H1 (cell line): ENCODE measurements at regions not wholly inside any gene's neighbourhood (a gene's known extent, or its start where the extent isn't known, plus 50 kb on each side); places are given as distances from the start of the nearest gene placed in this dataset.

ENCODE experiments used
- CTCF ChIA-PET: fragments of 300-600 bp; sonication (Branson Sonifier 250); formaldehyde crosslinking; loops from one replicate; lab custom pipeline; 2021; ENCODE audit not compliant: partially characterized antibody; lab: Charles Lee
- POLR2A ChIA-PET: fragments of 300-600 bp; sonication (Branson Sonifier 250); formaldehyde crosslinking; loops from one replicate; lab custom pipeline; 2021; ENCODE audit warnings: inconsistent platforms; ENCODE audit not compliant: partially characterized antibody; lab: Charles Lee
- DNase-seq, 2 experiments: peaks; one replicate each; pipeline versions ENCODE4 v3.0.0 to v3.0.0-alpha.2; 2010 to 2022; ENCODE audit warnings: low spot score in 2 of 2, low read depth in 1 of 2, mixed read lengths in 1 of 2
- FAIRE-seq: peaks from 2 replicates; lab custom pipeline; 2011; peaks lifted over from hg19 to GRCh38; lab: Jason Lieb, UNC
- H2AFZ ChIP-seq: 2 replicates; pipeline ENCODE4 v1.8.1; 2012; ENCODE audit warnings: low read length, inconsistent platforms
- H2AK5ac ChIP-seq: 2 replicates; pipeline ENCODE4 v1.6.1; 2013; ENCODE audit warnings: low read depth, low read length
- H2BK120ac ChIP-seq: replicated peaks from 2 replicates; pipeline ENCODE3; 2013; ENCODE audit warnings: low read depth, low read length, inconsistent platforms
- H2BK12ac ChIP-seq: 2 replicates; pipeline ENCODE4 v1.6.1; 2013; ENCODE audit warnings: low read depth, low read length
- H2BK15ac ChIP-seq: 2 replicates; pipeline ENCODE4 v1.6.1; 2013; ENCODE audit warnings: low read length
- H2BK20ac ChIP-seq: 2 replicates; pipeline ENCODE4 v1.6.1; 2013; ENCODE audit warnings: low read length
- H2BK5ac ChIP-seq: 2 replicates; pipeline ENCODE4 v1.6.1; 2013; ENCODE audit warnings: low read depth, low read length
- H3K14ac ChIP-seq: 2 replicates; pipeline ENCODE4 v1.6.1; 2013; ENCODE audit warnings: inconsistent platforms; ENCODE audit not compliant: insufficient read length
- H3K18ac ChIP-seq: 2 replicates; pipeline ENCODE4 v1.6.1; 2013; ENCODE audit warnings: low read length; ENCODE audit errors: extremely low read depth
- H3K23ac ChIP-seq: 2 replicates; pipeline ENCODE4 v1.6.1; 2013; ENCODE audit warnings: inconsistent platforms; ENCODE audit not compliant: insufficient read length
- H3K23me2 ChIP-seq: 2 replicates; pipeline ENCODE4 v1.6.1; 2013; ENCODE audit warnings: low read depth, low read length
- H3K27ac ChIP-seq: 2 replicates; pipeline ENCODE4 v1.6.1; 2011; ENCODE audit warnings: low read depth, low read length, inconsistent platforms
- H3K27me3 ChIP-seq, 4 experiments: replicated peaks in 1 of 4; 1 replicate in 1 of 4; 2 replicates in 3 of 4; pipeline versions ENCODE4 v1.6.1 to v1.8.1; 2011 to 2013; ENCODE audit warnings: low read length in 3 of 4, mild to moderate bottlenecking in 3 of 4, inconsistent platforms in 2 of 4, mixed read lengths in 2 of 4, moderate library complexity in 1 of 4; ENCODE audit not compliant: control insufficient read depth in 3 of 4, insufficient read depth in 3 of 4; ENCODE audit errors: extremely low read depth in 1 of 4
- H3K36me3 ChIP-seq, 4 experiments: 2 replicates each; pipeline versions ENCODE4 v1.6.1 to v1.8.1; 2011 to 2013; ENCODE audit warnings: mild to moderate bottlenecking in 4 of 4, low read length in 3 of 4, moderate library complexity in 2 of 4, control low read depth in 1 of 4, inconsistent platforms in 1 of 4; ENCODE audit not compliant: insufficient read depth in 4 of 4, control insufficient read depth in 2 of 4
- H3K4ac ChIP-seq: replicated peaks from 2 replicates; pipeline ENCODE3; 2013; ENCODE audit warnings: low read length, low read depth, mixed read lengths, inconsistent platforms; ENCODE audit not compliant: insufficient read length
- H3K4me1 ChIP-seq, 4 experiments: replicated peaks in 1 of 4; 1 replicate in 1 of 4; 2 replicates in 3 of 4; pipeline versions ENCODE4 v1.6.1 to v1.8.1; 2011 to 2013; ENCODE audit warnings: low read length in 3 of 4, inconsistent platforms in 2 of 4, mixed read lengths in 1 of 4; ENCODE audit not compliant: insufficient read depth in 4 of 4, control insufficient read depth in 3 of 4
- H3K4me2 ChIP-seq, 2 experiments: 2 replicates each; pipeline versions ENCODE4 v1.6.1 to v1.8.1; 2011 to 2013; ENCODE audit warnings: low read depth in 2 of 2, low read length in 2 of 2, control low read depth in 1 of 2, inconsistent platforms in 1 of 2, mild to moderate bottlenecking in 1 of 2; ENCODE audit not compliant: insufficient read depth in 1 of 2
- H3K4me3 ChIP-seq, 4 experiments: fragments of 200-600, 300-600 bp in 1 of 4; sonication (generic), shearing (Covaris generic), sonication (Bioruptor Twin) in 1 of 4; 2 replicates each; pipeline versions ENCODE4 v1.5.1 to v1.8.1; 2011 to 2016; ENCODE audit warnings: low read length in 4 of 4, low read depth in 3 of 4, control low read depth in 2 of 4, inconsistent platforms in 2 of 4, mild to moderate bottlenecking in 2 of 4, mixed read lengths in 1 of 4, moderate library complexity in 1 of 4; ENCODE audit not compliant: insufficient read depth in 2 of 4; ENCODE audit errors: extremely low read depth in 1 of 4
- H3K56ac ChIP-seq: replicated peaks from 2 replicates; pipeline ENCODE3; 2013; ENCODE audit warnings: low read depth, mild to moderate bottlenecking, mixed read lengths, low read length, inconsistent platforms; ENCODE audit not compliant: insufficient read length
- H3K79me1 ChIP-seq: 2 replicates; pipeline ENCODE4 v1.6.1; 2013; ENCODE audit warnings: low read depth, low read length, control low read depth
- H3K79me2 ChIP-seq, 2 experiments: 2 replicates each; pipeline versions ENCODE4 v1.6.1 to v1.8.1; 2012 to 2013; ENCODE audit warnings: low read length in 2 of 2, mild to moderate bottlenecking in 2 of 2, inconsistent platforms in 1 of 2; ENCODE audit not compliant: insufficient read depth in 2 of 2, control insufficient read depth in 1 of 2
- H3K9ac ChIP-seq, 4 experiments: replicated peaks in 1 of 4; 1 replicate in 1 of 4; 2 replicates in 3 of 4; pipeline versions ENCODE4 v1.6.1 to v1.8.1; 2011 to 2013; ENCODE audit warnings: low read depth in 3 of 4, low read length in 3 of 4, control low read depth in 2 of 4, mild to moderate bottlenecking in 2 of 4, moderate library complexity in 2 of 4, inconsistent platforms in 1 of 4; ENCODE audit errors: extremely low read depth in 1 of 4
- H3K9me3 ChIP-seq, 2 experiments: 2 replicates each; pipeline versions ENCODE4 v1.6.1 to v1.8.1; 2012 to 2013; ENCODE audit warnings: mild to moderate bottlenecking in 2 of 2, moderate library complexity in 2 of 2, control low read depth in 1 of 2, inconsistent platforms in 1 of 2, low read depth in 1 of 2, low read length in 1 of 2, mixed read lengths in 1 of 2; ENCODE audit not compliant: insufficient read depth in 2 of 2
- H4K20me1 ChIP-seq, 2 experiments: replicated peaks in 1 of 2; 2 replicates each; pipeline versions ENCODE3 to v1.8.1; 2011 to 2013; ENCODE audit warnings: inconsistent platforms in 2 of 2, low read length in 2 of 2, mild to moderate bottlenecking in 1 of 2; ENCODE audit not compliant: insufficient read depth in 2 of 2, control insufficient read depth in 1 of 2
- H4K5ac ChIP-seq: 2 replicates; pipeline ENCODE4 v1.6.1; 2013; ENCODE audit warnings: low read length, low read depth, mixed read lengths, inconsistent platforms; ENCODE audit not compliant: insufficient read length
- H4K8ac ChIP-seq: 2 replicates; pipeline ENCODE4 v1.8.0; 2013; ENCODE audit warnings: mild to moderate bottlenecking, moderate library complexity, low read length, inconsistent platforms; ENCODE audit not compliant: insufficient read depth; ENCODE audit errors: extremely low read depth
- H4K91ac ChIP-seq: replicated peaks from 2 replicates; pipeline ENCODE3; 2013; ENCODE audit warnings: low read length, mixed read lengths, inconsistent platforms; ENCODE audit not compliant: insufficient read length
- BACH1 ChIP-seq: IDR thresholded peaks from 2 replicates; pipeline ENCODE4 v1.6.1; 2012; ENCODE audit warnings: low read length, improper control_type of control experiment
- CEBPB ChIP-seq: IDR thresholded peaks from 2 replicates; pipeline ENCODE4 v1.6.1; 2012; ENCODE audit warnings: low read depth, low read length
- CTBP2 ChIP-seq: IDR thresholded peaks from 2 replicates; pipeline ENCODE4 v1.7.0; 2011; ENCODE audit warnings: borderline replicate concordance, mild to moderate bottlenecking, moderate library complexity, mixed read lengths, low read length; ENCODE audit not compliant: insufficient read depth, insufficient read length
- KDM4A ChIP-seq: IDR thresholded peaks from one replicate; pipeline ENCODE4 v1.7.1; 2012; ENCODE audit warnings: low read depth, mild to moderate bottlenecking, moderate library complexity, low read length, inconsistent platforms; ENCODE audit not compliant: severe bottlenecking
- MAX ChIP-seq: IDR thresholded peaks from 2 replicates; pipeline ENCODE4 v1.6.1; 2012; ENCODE audit warnings: inconsistent platforms
- RAD21 ChIP-seq, 2 experiments: IDR thresholded peaks in 1 of 2; conservative IDR thresholded peaks in 1 of 2; 2 replicates each; pipeline ENCODE4 v1.6.1; 2011; ENCODE audit warnings: low read depth in 2 of 2, low read length in 2 of 2, improper control_type of control experiment in 1 of 2, inconsistent platforms in 1 of 2, mild to moderate bottlenecking in 1 of 2, moderate library complexity in 1 of 2
- RFX5 ChIP-seq: IDR thresholded peaks from 2 replicates; pipeline ENCODE4 v1.6.1; 2011; ENCODE audit warnings: low read depth, low read length, improper control_type of control experiment, borderline replicate concordance
- SAP30 ChIP-seq: fragments of 300-600 bp; sonication (generic); IDR thresholded peaks from 2 replicates; pipeline ENCODE4 v1.7.1; 2012; ENCODE audit warnings: low read length, moderate library complexity, mild to moderate bottlenecking, inconsistent platforms; ENCODE audit not compliant: insufficient read depth, insufficient replicate concordance
- SIRT6 ChIP-seq: IDR thresholded peaks from one replicate; pipeline ENCODE4 v1.7.1; 2012; ENCODE audit warnings: low read length, inconsistent platforms
- SP1 ChIP-seq: IDR thresholded peaks from 2 replicates; pipeline ENCODE4 v1.6.1; 2011; ENCODE audit warnings: low read depth, low read length
- TAF7 ChIP-seq: optimal IDR thresholded peaks from 2 replicates; pipeline ENCODE3; 2011; ENCODE audit warnings: low read depth, mild to moderate bottlenecking, inconsistent platforms, low read length, moderate library complexity, borderline replicate concordance
- WGBS, 2 experiments: shearing (Covaris generic) in 1 of 2; methylation state at CpG; one replicate each; pipeline versions ENCODE4 v1.1.6 to v1.1.7; 2013 to 2015; ENCODE audit warnings: low lambda C conversion rate in 2 of 2, mixed read lengths in 2 of 2, inconsistent platforms in 1 of 2, low coverage in 1 of 2, missing lambda C conversion rate in 1 of 2; ENCODE audit not compliant: insufficient replicate concordance in 2 of 2, insufficient coverage in 1 of 2, insufficient read length in 1 of 2; ENCODE audit errors: extremely low coverage in 1 of 2, missing lambda C conversion rate in 1 of 2; 5-methylcytosine and 5-hydroxymethylcytosine counted together

GRCh38 chr2:121075006-121075551 lies 209.9 kb downstream of the TFCP2L1 start:
- H3K4me2 ChIP-seq, result peak overlapping the region; percentile 76 to 92
- no peak overlapping the region for H3K23ac ChIP-seq
- H3K9me3 ChIP-seq, result no peaks in the 10 kb centered on the region
- H3K56ac ChIP-seq, result no peak overlapping the region
- H3K14ac ChIP-seq, result no peak overlapping the region
- H2BK5ac ChIP-seq, result peak overlapping the region; percentile 42; the same call in 1 of the 2 replicates
- H4K91ac ChIP-seq, result no peak overlapping the region
- H3K79me1 ChIP-seq, result no peaks in the 10 kb centered on the region
- peaks cover 0 to 20% (median 17%) of the 10 kb centered on the region in 4 experiments; a peak in 6 of 7 replicates for H3K4me1 ChIP-seq
- H2BK15ac ChIP-seq, result no peak overlapping the region
- 9% methylated on average over 13 of the region's 14 CpGs; no CpG with 5 or more reads in 1 of the 2 experiments for WGBS, 2 experiments
- no peak overlapping the region for H3K9ac ChIP-seq
- ChIA-PET CTCF (interaction anchor here (0.6 to 23.5 kb wide), 20 partner anchors 20 to 394 kb away, joined by 3 to 434 read pairs (median 4); no protein-coding TSS in a partner anchor), POLR2A (interaction anchor here (0.6 to 3.6 kb wide), 136 partner anchors 10 to 1031 kb away, joined by 3 to 51 read pairs (median 4); partner anchors contain the start of genes INHBB, RALB and RNU4ATAC)
- no peaks in the 10 kb centered on the region for H3K79me2 ChIP-seq
- no peak overlapping the region for H3K27ac ChIP-seq
- peaks cover 0 to 32% (median 20%) of the 10 kb centered on the region in 4 experiments; a peak in 6 of 7 replicates for H3K27me3 ChIP-seq
- no peak overlapping the region for H3K4ac ChIP-seq
- no peak overlapping the region for H4K5ac ChIP-seq
- H3K23me2 ChIP-seq, result peaks cover 11% of the 10 kb centered on the region; the same call in 1 of the 2 replicates
- no peak overlapping the region for H4K8ac ChIP-seq
- H2BK120ac ChIP-seq, result no peak overlapping the region
- no peaks in the 10 kb centered on the region for H3K36me3 ChIP-seq
- H4K20me1 ChIP-seq, result peaks cover 0 to 6% of the 10 kb centered on the region in 2 experiments
- no peak overlapping the region for H2AFZ ChIP-seq
- DNase-seq, result peak; percentile 78 to 97
- H3K4me3 ChIP-seq, result peak overlapping the region; percentile 16 to 54 (median 34); a peak in 7 of 8 replicates
- FAIRE-seq, result peak; percentile 45
- no peak overlapping the region for H2BK20ac ChIP-seq
- H2BK12ac ChIP-seq, result no peak overlapping the region
- no peak overlapping the region for H2AK5ac ChIP-seq
- H3K18ac ChIP-seq, result no peak overlapping the region; the same call in 1 of the 2 replicates
- no peak; a peak in 1 of 4 replicates for TF ChIP-seq RAD21 (IDR thresholded peaks at IDR 0.05 in 1 of 2, conservative IDR thresholded peaks at IDR 0.05 in 1 of 2; ENCODE audit: low read depth in 2 of 2, low read length in 2 of 2)
- peak; percentile 91; the same call in 1 of the 2 replicates for TF ChIP-seq SP1
- peak; percentile 79 for TF ChIP-seq MAX
- TF ChIP-seq TAF7, result peak; percentile 100
- peak; percentile 76 for TF ChIP-seq CTBP2
- no peak for TF ChIP-seq KDM4A
- TF ChIP-seq BACH1, result peak; percentile 72; the same call in 1 of the 2 replicates
- TF ChIP-seq CEBPB, result no peak
- TF ChIP-seq RFX5, result no peak
- no peak for TF ChIP-seq SAP30
- TF ChIP-seq SIRT6, result no peak
